ENCODE measurements at regions not wholly inside any gene's neighbourhood (a gene's known extent, or its start where the extent isn't known, plus 50 kb on each side); places are given as distances from the start of the nearest gene placed in this dataset.

DNA sequence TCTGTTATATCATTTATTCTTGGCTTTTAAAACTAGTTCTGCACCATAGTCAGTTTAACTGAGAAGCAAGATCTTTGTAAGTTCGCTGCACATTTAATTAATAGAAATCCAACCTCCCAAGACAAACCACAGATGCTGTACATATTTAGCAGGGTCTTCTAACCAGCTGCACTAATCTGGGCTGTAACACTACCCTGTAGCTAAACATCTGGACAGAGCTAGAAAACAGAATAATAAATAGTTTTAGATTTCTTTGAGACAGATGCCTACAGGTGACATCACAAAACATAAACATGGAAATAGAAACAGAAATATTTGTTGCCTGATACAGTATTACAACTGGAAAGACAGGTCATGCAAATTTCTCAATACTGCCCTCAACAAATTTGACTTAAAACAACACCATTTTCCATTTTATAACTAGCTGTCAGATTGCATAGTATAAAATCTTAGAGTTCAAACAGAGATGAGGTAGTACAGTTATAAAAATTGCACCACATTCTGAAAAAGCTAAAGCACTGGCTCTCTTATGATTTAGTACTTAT is 315.1 kb downstream of the NR4A2 start:
- H3K27ac ChIP-seq = no peak overlapping the region
- TF ChIP-seq, protein P1, sequence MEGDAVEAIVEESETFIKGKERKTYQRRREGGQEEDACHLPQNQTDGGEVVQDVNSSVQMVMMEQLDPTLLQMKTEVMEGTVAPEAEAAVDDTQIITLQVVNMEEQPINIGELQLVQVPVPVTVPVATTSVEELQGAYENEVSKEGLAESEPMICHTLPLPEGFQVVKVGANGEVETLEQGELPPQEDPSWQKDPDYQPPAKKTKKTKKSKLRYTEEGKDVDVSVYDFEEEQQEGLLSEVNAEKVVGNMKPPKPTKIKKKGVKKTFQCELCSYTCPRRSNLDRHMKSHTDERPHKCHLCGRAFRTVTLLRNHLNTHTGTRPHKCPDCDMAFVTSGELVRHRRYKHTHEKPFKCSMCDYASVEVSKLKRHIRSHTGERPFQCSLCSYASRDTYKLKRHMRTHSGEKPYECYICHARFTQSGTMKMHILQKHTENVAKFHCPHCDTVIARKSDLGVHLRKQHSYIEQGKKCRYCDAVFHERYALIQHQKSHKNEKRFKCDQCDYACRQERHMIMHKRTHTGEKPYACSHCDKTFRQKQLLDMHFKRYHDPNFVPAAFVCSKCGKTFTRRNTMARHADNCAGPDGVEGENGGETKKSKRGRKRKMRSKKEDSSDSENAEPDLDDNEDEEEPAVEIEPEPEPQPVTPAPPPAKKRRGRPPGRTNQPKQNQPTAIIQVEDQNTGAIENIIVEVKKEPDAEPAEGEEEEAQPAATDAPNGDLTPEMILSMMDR (conservative IDR thresholded peaks at IDR 0.05) = no peak
- TF ChIP-seq ZFX (IDR thresholded peaks at IDR 0.05) = no peak

DNA sequence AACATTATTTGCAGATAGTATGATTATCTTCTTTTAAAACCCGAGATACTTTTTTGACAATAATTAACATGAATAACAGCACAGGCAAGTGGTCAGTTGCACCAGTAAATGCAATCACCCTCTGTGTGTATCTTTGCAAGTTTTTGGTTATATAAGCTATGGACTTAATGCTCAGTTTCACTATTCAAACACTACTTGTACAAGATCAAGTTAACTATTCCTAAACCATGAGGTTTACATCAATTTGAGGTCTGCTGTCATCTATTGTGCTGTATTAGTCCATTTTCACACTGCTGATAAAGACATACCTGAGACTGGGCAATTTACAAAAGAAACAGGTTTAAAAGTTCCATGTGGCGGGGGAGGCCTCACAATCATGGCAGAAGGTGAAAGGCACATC is 323.2 kb downstream of the NR4A2 start:
- no peak overlapping the region for H3K27ac ChIP-seq
- TF ChIP-seq ZFX (IDR thresholded peaks at IDR 0.05) = no peak
- TF ChIP-seq, protein P1 (conservative IDR thresholded peaks at IDR 0.05) = no peak

DNA sequence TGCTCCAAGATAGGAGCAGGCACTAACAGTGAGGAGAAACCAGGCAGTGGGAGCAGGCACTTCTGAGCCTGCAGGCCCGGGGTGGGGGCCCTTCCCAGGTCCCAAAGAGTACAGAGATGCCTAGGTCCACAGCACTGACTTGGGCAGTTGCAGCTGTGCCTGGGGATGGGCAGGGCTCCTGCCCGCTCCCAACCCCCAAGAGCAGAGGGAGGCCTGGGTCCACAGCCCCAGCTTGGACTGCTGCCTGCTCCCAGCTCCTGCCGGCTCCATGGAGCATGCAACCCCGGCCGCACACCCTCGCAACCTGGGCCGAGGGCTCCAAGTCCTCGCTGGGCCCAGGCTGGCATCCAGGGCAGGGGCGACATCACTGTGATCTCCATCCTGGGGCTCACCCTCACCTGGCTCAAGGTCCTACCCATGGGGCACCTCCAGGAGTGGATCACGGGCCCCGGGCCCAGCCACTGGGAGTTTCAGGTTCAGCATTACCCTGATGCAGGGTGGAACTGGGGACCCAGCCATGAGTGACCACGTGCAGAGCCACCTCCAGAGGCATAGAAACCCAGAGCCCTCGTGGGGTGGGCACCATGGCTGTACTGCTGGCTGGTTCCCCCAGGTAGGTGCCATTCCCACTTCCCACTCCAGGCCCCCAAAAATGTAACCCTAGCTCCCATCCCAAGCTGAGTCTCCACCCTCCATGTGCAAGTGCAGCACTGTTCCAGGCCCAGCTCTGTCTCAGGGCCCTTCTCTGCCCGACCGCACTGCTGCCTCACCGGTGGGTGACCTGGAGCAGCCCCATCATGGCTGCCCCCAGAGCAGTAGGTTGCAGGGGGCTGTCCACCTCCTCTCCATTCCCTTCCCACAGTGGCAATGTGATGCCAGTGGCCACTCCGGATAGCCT is 325.6 kb downstream of the NR4A2 start:
- TF ChIP-seq ZFX (IDR thresholded peaks at IDR 0.05) = no peak
- TF ChIP-seq, protein P1 (conservative IDR thresholded peaks at IDR 0.05) = no peak
- H3K27ac ChIP-seq = no peak overlapping the region

DNA sequence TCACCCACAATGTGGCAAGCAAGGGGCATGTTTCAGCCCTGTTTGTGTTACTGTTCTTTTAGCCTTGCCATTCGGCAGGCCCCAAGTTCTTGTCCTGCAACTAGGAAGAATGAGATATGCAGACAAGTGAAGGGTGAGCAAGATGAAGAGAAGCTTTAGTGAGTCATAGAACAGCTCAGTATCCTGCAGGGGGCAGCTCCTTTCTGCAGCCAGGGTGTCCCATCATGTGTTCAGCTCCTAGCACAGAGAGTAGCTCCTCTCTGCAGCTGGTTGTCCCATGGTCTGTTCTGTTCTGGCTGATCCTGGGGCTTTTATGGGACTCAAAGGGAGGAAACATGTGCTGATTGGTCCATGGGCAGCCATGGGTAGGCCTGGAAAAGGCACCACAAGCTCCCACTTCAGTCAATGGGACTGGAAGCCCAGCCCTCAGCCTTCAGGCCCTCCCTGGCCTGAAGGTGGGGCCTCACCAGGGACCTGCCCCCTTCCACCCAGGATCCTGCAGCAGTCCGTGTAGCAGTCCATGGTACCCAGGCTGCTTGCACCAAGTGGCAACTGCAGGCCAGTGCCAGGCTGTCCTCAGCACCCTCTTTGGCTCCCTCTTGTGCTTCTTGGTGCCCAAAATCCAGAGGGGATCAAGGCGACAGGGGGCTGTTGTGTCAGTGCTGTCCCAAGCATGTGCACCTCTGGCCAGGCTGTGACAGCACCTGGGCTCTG is 326.4 kb downstream of the NR4A2 start:
- no peak overlapping the region for H3K27ac ChIP-seq
- TF ChIP-seq, protein P1 (conservative IDR thresholded peaks at IDR 0.05) = no peak
- TF ChIP-seq ZFX (IDR thresholded peaks at IDR 0.05) = no peak

DNA sequence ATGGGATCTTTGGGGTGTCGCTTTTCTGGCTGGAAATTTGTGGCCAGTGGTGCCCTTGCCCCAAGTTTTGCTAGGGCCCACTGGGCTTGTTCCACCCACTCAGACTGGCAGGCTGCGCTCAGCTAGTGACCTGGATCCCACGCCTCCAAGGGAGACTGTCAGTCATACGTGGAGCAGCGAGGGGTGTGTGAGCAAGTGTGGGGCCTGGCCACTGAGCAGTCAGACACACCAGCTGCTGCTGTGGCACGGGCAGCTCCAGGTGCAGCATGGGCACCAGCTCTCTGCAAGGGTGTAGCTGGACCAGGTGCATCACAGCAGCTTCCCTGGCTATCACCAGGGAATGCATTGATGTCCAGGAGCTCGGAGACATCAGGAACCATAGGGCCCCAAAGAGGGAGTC is 327.0 kb downstream of the NR4A2 start:
- TF ChIP-seq, protein P1 (conservative IDR thresholded peaks at IDR 0.05) = no peak
- H3K27ac ChIP-seq = no peak overlapping the region

DNA sequence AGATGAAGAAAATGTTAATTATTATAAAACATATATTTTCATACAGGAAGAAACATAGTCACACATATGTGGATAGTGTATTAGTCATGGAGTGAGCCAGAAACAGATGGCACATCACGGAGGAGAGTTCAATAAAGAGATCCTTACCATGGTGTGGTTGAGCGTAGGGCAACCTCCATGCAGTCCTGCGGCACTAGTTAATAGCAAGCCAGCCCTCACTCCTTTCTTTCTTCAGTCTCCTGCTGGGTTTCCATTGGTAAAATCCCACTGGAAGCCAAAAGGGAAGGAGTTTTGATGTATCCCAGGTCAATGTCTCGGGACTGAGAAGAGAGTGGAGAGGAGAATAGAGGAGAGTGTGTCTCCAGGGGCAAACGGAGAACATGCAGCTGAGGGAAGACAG is 328.1 kb downstream of the NR4A2 start:
- TF ChIP-seq, protein P1 (conservative IDR thresholded peaks at IDR 0.05) = no peak
- no peak for TF ChIP-seq ZFX (IDR thresholded peaks at IDR 0.05)
- H3K27ac ChIP-seq = no peak overlapping the region

DNA sequence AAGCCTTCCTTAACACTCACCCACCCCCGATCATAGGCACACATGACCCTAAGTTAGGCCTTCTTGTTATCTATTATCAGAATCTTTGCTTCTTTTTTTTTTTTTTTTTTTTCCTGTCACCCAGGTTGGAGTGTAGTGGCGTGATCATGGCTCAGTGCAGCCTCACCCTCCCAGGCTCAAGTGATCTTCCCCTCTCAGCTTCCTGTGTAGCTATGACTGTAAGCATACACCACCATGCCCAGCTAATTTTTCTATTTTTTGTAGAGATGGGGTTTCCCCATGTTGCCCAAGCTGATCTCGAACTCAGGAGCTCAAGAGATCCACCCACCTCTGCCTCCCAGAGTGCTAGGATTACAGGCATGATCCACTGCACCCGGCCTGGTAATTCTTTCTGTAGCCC is 328.7 kb downstream of the NR4A2 start:
- TF ChIP-seq, protein P1 (conservative IDR thresholded peaks at IDR 0.05) = no peak
- TF ChIP-seq ZFX (IDR thresholded peaks at IDR 0.05) = no peak
- H3K27ac ChIP-seq = no peak overlapping the region

Measured in C4-2B (cell line).